Activated CD4-positive, CD25-positive, alpha-beta regulatory T cell treated with anti-CD3 and anti-CD28 coated beads, Interleukin-2, amount 50 U/mL, for 16 hours (primary cell): ENCODE measurements at regions not wholly inside any gene's neighbourhood (a gene's known extent, or its start where the extent isn't known, plus 50 kb on each side); places are given as distances from the start of the nearest gene placed in this dataset.
"Not testable (repeated sequence)": the region's sequence is repeated elsewhere in the genome, so short reads cannot be mapped to it uniquely, and the experiment has no call there.

ENCODE experiments used
- DNase-seq: peaks from one replicate; pipeline ENCODE4 v3.0.0-alpha.2; 2020; ENCODE audit warnings: low read depth, low spot score

GRCh38 chr6:103677290-103677689 is 1182.4 kb downstream of the HACE1 start:
- DNase-seq, result no peak

GRCh38 chr6:103675807-103676406 is 1183.8 kb downstream of the HACE1 start:
- no peak for DNase-seq

- DNase-seq, result no peak
Measured at GRCh38 chr6:103674790-103675189, 1184.9 kb downstream of the HACE1 start.

- DNase-seq, result no peak
Measured at GRCh38 chr6:103672169-103672568, 1187.5 kb downstream of the HACE1 start.

GRCh38 chr6:103629613-103630012 is 1230.1 kb downstream of the HACE1 start:
- no peak for DNase-seq

GRCh38 chr6:103617642-103618041 is 1242.1 kb downstream of the HACE1 start:
- no peak for DNase-seq

- no peak for DNase-seq
Measured at GRCh38 chr6:103587722-103588121, 1272.0 kb downstream of the HACE1 start.

GRCh38 chr6:103578115-103578514 is 1281.6 kb downstream of the HACE1 start:
- DNase-seq, result no peak

- no peak for DNase-seq
Measured at GRCh38 chr6:103570431-103570830, 1289.3 kb downstream of the HACE1 start.

GRCh38 chr6:103554911-103555310 is 1304.8 kb downstream of the HACE1 start:
- DNase-seq, result no peak

- no peak for DNase-seq
Measured at GRCh38 chr6:103538381-103538780, 1321.3 kb downstream of the HACE1 start.

- DNase-seq, result no peak
Measured at GRCh38 chr6:103534814-103535213, 1324.9 kb downstream of the HACE1 start.

- no peak for DNase-seq
Measured at GRCh38 chr6:103534095-103534494, 1325.6 kb downstream of the HACE1 start.

GRCh38 chr6:103522045-103522444 is 1337.7 kb downstream of the HACE1 start:
- DNase-seq, result no peak

- DNase-seq, result no peak
Measured at GRCh38 chr6:103516336-103516735, 1343.4 kb downstream of the HACE1 start.

- DNase-seq, result no peak
Measured at GRCh38 chr6:103507052-103507451, 1352.7 kb downstream of the HACE1 start.

- no peak for DNase-seq
Measured at GRCh38 chr6:103505155-103505518, 1354.6 kb downstream of the HACE1 start.

GRCh38 chr6:103504501-103505154 is 1355.1 kb downstream of the HACE1 start:
- no peak for DNase-seq

- not testable (repeated sequence) for DNase-seq
Measured at GRCh38 chr6:103496588-103496987, 1363.1 kb downstream of the HACE1 start.

- DNase-seq, result no peak
Measured at GRCh38 chr6:103456652-103457051, 1403.1 kb downstream of the HACE1 start.

- DNase-seq, result no peak
Measured at GRCh38 chr6:103455275-103455674, 1404.4 kb downstream of the HACE1 start.

- DNase-seq, result no peak
Measured at GRCh38 chr6:103409475-103409874, 1450.2 kb downstream of the HACE1 start.

- no peak for DNase-seq
Measured at GRCh38 chr6:103405321-103405720, 1454.4 kb downstream of the HACE1 start.

- no peak for DNase-seq
Measured at GRCh38 chr6:103404799-103405198, 1454.9 kb downstream of the HACE1 start.
